Heart left ventricle (tissue), 16 donors: ENCODE measurements at regions not wholly inside any gene's neighbourhood (a gene's known extent, or its start where the extent isn't known, plus 50 kb on each side); places are given as distances from the start of the nearest gene placed in this dataset.

ENCODE experiments used
- ATAC-seq, 4 donors: fragments of 200-7000 bp; cut with Tn5 transposase; one replicate each; pipeline ENCODE4 v1.9.1; 2020 to 2022; ENCODE audit warnings: moderate library complexity in 4 of 4, mild to moderate bottlenecking in 3 of 4, moderate number of reproducible peaks in 1 of 4
- DNase-seq, 5 donors: peaks; one replicate each; pipeline ENCODE4 v3.0.0-alpha.2; 2020
- H3K27ac ChIP-seq, 12 donors: fragments of 200-600 bp; sonication (generic) in 4 of 12; one replicate each; pipeline versions ENCODE4 v1.5.0 to v1.8.0; 2016 to 2022; ENCODE audit warnings: mild to moderate bottlenecking in 2 of 12
- H3K27me3 ChIP-seq, 9 donors: fragments of 200-600 bp; sonication (generic) in 2 of 9; one replicate each; pipeline versions ENCODE4 v1.5.1 to v1.8.0; 2016 to 2022; ENCODE audit warnings: mild to moderate bottlenecking in 3 of 9
- H3K36me3 ChIP-seq, 9 donors: fragments of 200-600 bp; sonication (generic) in 2 of 9; one replicate each; pipeline versions ENCODE4 v1.5.0 to v1.8.0; 2018 to 2022; ENCODE audit warnings: mild to moderate bottlenecking in 2 of 9
- H3K4me1 ChIP-seq, 12 donors: fragments of 200-600 bp; sonication (generic) in 4 of 12; one replicate each; pipeline versions ENCODE4 v1.5.0 to v1.8.0; 2016 to 2022; ENCODE audit warnings: mild to moderate bottlenecking in 3 of 12
- H3K4me3 ChIP-seq, 12 donors: fragments of 200-600 bp; sonication (generic) in 4 of 12; one replicate each; pipeline versions ENCODE4 v1.5.0 to v1.8.0; 2017 to 2022; ENCODE audit warnings: mild to moderate bottlenecking in 9 of 12, moderate library complexity in 4 of 12
- H3K9me3 ChIP-seq, 12 donors: fragments of 200-600 bp; sonication (generic) in 4 of 12; one replicate each; pipeline versions ENCODE4 v1.5.0 to v1.8.0; 2016 to 2022; ENCODE audit warnings: mild to moderate bottlenecking in 1 of 12
- CTCF ChIP-seq, 12 donors: fragments of 200-600 bp; sonication (generic) in 4 of 12; IDR thresholded peaks; one replicate each; pipeline versions ENCODE4 v1.5.0 to v1.8.0; 2018 to 2022; ENCODE audit warnings: antibody characterized with exemption in 12 of 12, mild to moderate bottlenecking in 5 of 12
- POLR2A ChIP-seq, 2 donors: fragments of 450-650 bp; IDR thresholded peaks; one replicate each; pipeline ENCODE4 v1.6.1; 2017; ENCODE audit warnings: antibody characterized with exemption in 2 of 2, mild to moderate bottlenecking in 2 of 2, moderate library complexity in 2 of 2
- WGBS, 4 donors: extraction: QIAGEN DNeasy Blood & Tissue Kit in 2 of 4; methylation state at CpG; one replicate each; pipeline versions ENCODE4 v1.1.5 to v1.1.7; 2013 to 2018; 5-methylcytosine and 5-hydroxymethylcytosine counted together
- intact Hi-C, 10 donors: fragments of 100-400 bp; cut with DNase I; formaldehyde crosslinking; loops; one replicate each; pipeline versions ENCODE4 v1.11.1 to v1.14.2; 2022
- donor health status: ischemic (EF 13 %, LVEDD 7.1; RV severe dilation, severe dysfunction).
- donor health status: healthy with polysubstance abuse.
- donor health status: DM: no; HTN: yes; CAD: no.
- donor health status: DM: no; HTN: no; CAD: no.
- donor health status: ischemic (EF 25% LVEDD 6.9; RV normal size, moderate dysfunction).
- donor health status: ischemic (EF 25% LVEDD 5.7; RV mildly dilated, moderate dysfunction).
- donor health status: healthy.
- donor health status: DM: yes; HTN: yes; CAD: no.
- donor health status: ischemic (EF 35%, LVEDD 5.7; RV mildly dilated, moderate dysfunction).
- donor health status: nonischemic (EF 11% LVEDD 7.7; RV severe dilation, severe dysfunction).
- donor health status: DM: yes; HTN: yes; CAD: no.
- donor health status: PGD.
- donor health status: ischemic (EF 29% LVEDD 5.4; RV normal size, mild dysfunction).
- donor health status: nonischemic (EF 23%, LVEDD 6.1; RV moderate dilation, normal function).

GRCh38 chr3:44092497-44092896 is 149.2 kb upstream of the TOPAZ1 start:
- peaks cover 0 to 19% (median 0%) of the 10 kb centered on the region in 9 donors for H3K27me3 ChIP-seq
- TF ChIP-seq POLR2A (IDR thresholded peaks at IDR 0.05) (no peak), CTCF (IDR thresholded peaks at IDR 0.05) (no peak)
- no peak overlapping the region for H3K27ac ChIP-seq
- 88 to 92% (median 89%) methylated on average over 3 of the region's 3 CpGs for WGBS, 4 donors
- H3K9me3 ChIP-seq, result no peaks in the 10 kb centered on the region
- ATAC-seq (no peak), DNase-seq (no peak)
- H3K36me3 ChIP-seq, result no peaks in the 10 kb centered on the region
- intact Hi-C loops, result no loop called here
- H3K4me1 ChIP-seq, result no peaks in the 10 kb centered on the region
- H3K4me3 ChIP-seq, result no peak overlapping the region

DNA sequence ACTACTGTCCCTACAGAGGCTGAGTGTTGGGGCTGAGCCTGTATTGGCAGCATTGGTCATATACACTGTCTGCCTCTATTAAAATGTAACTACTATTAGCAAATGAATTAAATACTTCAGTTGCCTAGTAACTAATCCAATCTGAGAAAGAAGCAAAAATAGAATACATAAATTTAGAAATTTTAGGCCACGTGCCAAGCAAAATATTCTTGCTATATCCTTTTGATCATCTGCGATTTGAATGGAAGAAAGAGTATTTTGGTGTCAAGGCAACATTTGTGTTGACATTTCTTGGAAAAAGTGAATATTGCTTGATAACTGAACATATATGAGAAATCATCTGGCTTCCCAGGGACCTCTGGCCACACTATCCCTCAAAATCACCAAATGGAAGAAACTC is 148.2 kb upstream of the TOPAZ1 start:
- DNase-seq (no peak), ATAC-seq (no peak)
- Histone ChIP-seq H3K4me3 (no peak overlapping the region), H3K27me3 (peaks cover 0 to 23% (median 6%) of the 10 kb centered on the region in 9 donors), H3K27ac (no peak overlapping the region), H3K9me3 (no peaks in the 10 kb centered on the region), H3K4me1 (no peaks in the 10 kb centered on the region), H3K36me3 (no peaks in the 10 kb centered on the region)
- intact Hi-C loops, result no loop called here
- 56 to 61% (median 59%) methylated on average over 2 of the region's 2 CpGs for WGBS, 4 donors
- TF ChIP-seq CTCF (IDR thresholded peaks at IDR 0.05), result no peak
- TF ChIP-seq POLR2A (IDR thresholded peaks at IDR 0.05), result no peak

DNA sequence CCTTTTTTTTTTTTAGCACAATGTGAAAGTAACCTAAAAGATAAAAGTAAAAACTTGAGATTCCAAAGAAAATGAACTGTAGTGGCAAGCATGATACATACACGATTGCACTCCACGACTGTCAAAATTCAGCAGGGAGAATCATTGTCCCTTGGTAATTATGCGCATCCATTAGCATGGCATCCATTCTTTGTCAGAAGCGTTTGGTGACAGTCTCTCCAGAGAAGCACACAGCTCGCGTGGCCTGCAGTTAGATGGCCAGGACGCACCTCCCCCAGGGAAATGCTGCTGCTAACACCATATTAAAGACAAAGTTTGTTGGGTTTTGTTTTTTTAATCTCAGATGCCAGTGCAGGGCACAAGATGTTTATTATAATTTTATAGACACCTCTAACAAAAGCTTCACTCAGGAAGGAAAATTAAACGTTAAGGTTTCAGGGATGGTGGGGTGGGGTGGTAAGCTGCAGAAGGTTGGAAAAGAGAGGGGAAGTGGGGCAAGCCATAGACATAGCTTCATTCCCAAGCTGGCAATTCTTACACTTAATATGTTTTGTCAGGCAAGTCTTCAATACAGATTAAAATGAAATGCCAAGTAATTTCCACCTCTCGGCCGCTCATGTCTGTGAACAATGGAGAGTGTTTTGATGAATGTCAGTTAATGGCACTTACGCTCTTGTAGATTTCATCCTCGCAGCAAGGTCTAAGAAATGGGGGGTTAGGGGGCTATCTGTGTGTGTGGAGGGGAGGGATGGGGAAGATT is 142.8 kb upstream of the TOPAZ1 start:
- no peaks in the 10 kb centered on the region for H3K4me1 ChIP-seq
- DNase-seq, result no peak
- WGBS, 4 donors, result 61 to 70% (median 67%) methylated on average over 12 of the region's 12 CpGs

More for the DNA sequence above, 142.8 kb upstream of the TOPAZ1 start:
- Histone ChIP-seq H3K27ac (no peak overlapping the region), H3K9me3 (no peaks in the 10 kb centered on the region), H3K27me3 (peaks cover 0 to 40% (median 9%) of the 10 kb centered on the region in 9 donors), H3K4me3 (no peak overlapping the region), H3K36me3 (no peaks in the 10 kb centered on the region)
- no peak for ATAC-seq
- no peak for TF ChIP-seq CTCF (IDR thresholded peaks at IDR 0.05)
- no peak for TF ChIP-seq POLR2A (IDR thresholded peaks at IDR 0.05)
- intact Hi-C loops, result no loop called here
